MM.1S (cell line): ENCODE measurements at regions not wholly inside any gene's neighbourhood (a gene's known extent, or its start where the extent isn't known, plus 50 kb on each side); places are given as distances from the start of the nearest gene placed in this dataset.
"Not testable (repeated sequence)": the region's sequence is repeated elsewhere in the genome, so short reads cannot be mapped to it uniquely, and the experiment has no call there.

Experiments
- DNase-seq: peaks from one replicate; pipeline ENCODE4 v3.0.0-alpha.2; 2015
- H2AFZ ChIP-seq: fragments of 300-600 bp; sonication (generic); 2 replicates; pipeline ENCODE4 v1.6.0; 2016; ENCODE audit warnings: antibody characterized with exemption, low read length
- H3F3A ChIP-seq: fragments of 300-600 bp; sonication (generic); 2 replicates; pipeline ENCODE4 v1.6.1; 2016; ENCODE audit warnings: mild to moderate bottlenecking, antibody characterized with exemption, low read length, moderate library complexity, mixed read lengths; ENCODE audit not compliant: insufficient read depth
- H3K27ac ChIP-seq: fragments of 300-600 bp; sonication (generic); 2 replicates; pipeline ENCODE4 v1.5.1; 2016; ENCODE audit warnings: mild to moderate bottlenecking, low read length
- H3K27me3 ChIP-seq: fragments of 300-600 bp; sonication (generic); replicated peaks from 2 replicates; pipeline ENCODE4 v1.6.0; 2016; ENCODE audit warnings: low read length; ENCODE audit not compliant: insufficient read depth
- H3K36me3 ChIP-seq: fragments of 300-600 bp; sonication (generic); replicated peaks from 2 replicates; pipeline ENCODE4 v1.6.1; 2016; ENCODE audit warnings: mild to moderate bottlenecking, low read length, mixed read lengths; ENCODE audit not compliant: insufficient read depth
- H3K4me1 ChIP-seq: fragments of 300-600 bp; sonication (generic); 2 replicates; pipeline ENCODE4 v1.6.1; 2016; ENCODE audit warnings: low read length, mixed read lengths
- H3K4me2 ChIP-seq: fragments of 300-600 bp; sonication (generic); 2 replicates; pipeline ENCODE4 v1.6.0; 2016; ENCODE audit warnings: low read depth, low read length
- H3K4me3 ChIP-seq: fragments of 300-600 bp; sonication (generic); 2 replicates; pipeline ENCODE4 v1.5.1; 2016; ENCODE audit warnings: low read length, mixed read lengths
- H3K79me2 ChIP-seq: fragments of 300-600 bp; sonication (generic); 2 replicates; pipeline ENCODE4 v1.6.1; 2016; ENCODE audit warnings: mixed run types, low read length, mixed read lengths
- H3K9ac ChIP-seq: fragments of 300-600 bp; sonication (generic); 2 replicates; pipeline ENCODE4 v1.6.1; 2016; ENCODE audit warnings: low read length, mixed read lengths
- H3K9me2 ChIP-seq: fragments of 300-600 bp; sonication (generic); replicated peaks from 2 replicates; pipeline ENCODE4 v1.6.1; 2016; ENCODE audit warnings: mild to moderate bottlenecking, low read length, mixed read lengths; ENCODE audit not compliant: insufficient read depth
- H3K9me3 ChIP-seq: fragments of 300-600 bp; sonication (generic); replicated peaks from 2 replicates; pipeline ENCODE4 v1.6.1; 2016; ENCODE audit warnings: mild to moderate bottlenecking, low read length, mixed read lengths; ENCODE audit not compliant: insufficient read depth
- H4K20me1 ChIP-seq: fragments of 300-600 bp; sonication (generic); 2 replicates; pipeline ENCODE4 v1.6.1; 2016; ENCODE audit warnings: mild to moderate bottlenecking, low read length, moderate library complexity, mixed read lengths; ENCODE audit not compliant: insufficient read depth
- EZH2 ChIP-seq: fragments of 300-600 bp; sonication (generic); optimal IDR thresholded peaks from 2 replicates; pipeline ENCODE3; 2017; ENCODE audit warnings: low read depth, mild to moderate bottlenecking, antibody characterized with exemption, low read length, mixed read lengths
- EZH2phosphoT487 ChIP-seq: fragments of 300-600 bp; sonication (generic); IDR thresholded peaks from 2 replicates; pipeline ENCODE4 v1.6.1; 2018; ENCODE audit warnings: antibody characterized with exemption, low read length
- TF ChIP-seq, protein P1 (sequence below): fragments of 300-600 bp; sonication (generic); IDR thresholded peaks from 2 replicates; pipeline ENCODE4 v1.5.1; 2016; ENCODE audit warnings: antibody characterized with exemption, low read length, mixed read lengths

DNA sequence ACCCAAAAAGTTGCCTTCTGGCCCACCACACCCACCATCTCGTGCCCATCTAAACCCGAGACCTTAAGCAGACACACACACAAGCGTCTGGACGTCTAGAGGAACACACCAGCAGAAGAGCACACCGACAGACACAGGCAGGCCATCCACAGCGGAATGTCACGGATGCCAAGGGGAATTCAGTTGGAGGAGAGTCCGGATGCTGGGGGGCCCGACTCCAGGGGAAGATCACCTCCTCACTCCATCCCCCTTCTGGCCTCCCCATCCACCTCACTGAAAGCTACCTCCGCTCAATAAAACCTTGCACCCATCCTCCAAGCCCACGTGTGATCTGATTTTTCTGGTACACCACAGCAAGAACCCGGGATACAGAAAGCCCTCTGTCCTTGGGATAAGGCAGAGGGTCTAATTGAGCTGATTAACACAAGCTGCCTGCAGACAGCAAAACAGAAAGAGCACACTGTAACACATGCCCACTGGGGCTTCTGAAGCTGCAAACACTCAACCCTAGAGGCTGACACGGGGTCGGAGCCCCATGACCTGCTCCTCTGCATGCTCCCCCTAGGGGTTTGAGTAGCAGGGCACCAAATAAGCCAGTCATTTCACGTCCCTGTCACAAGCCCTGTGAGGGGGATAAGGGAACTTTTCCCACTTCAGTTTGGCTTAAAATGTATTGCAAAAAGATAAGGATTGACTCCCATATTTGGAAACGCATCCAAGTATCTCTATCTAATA is 339.6 kb upstream of the PCDH10 start:
- no peak for DNase-seq
- H3K9ac ChIP-seq = no peak overlapping the region
- no peaks in the 10 kb centered on the region for H3K36me3 ChIP-seq
- TF ChIP-seq EZH2phosphoT487 = no peak
- TF ChIP-seq, protein P1, sequence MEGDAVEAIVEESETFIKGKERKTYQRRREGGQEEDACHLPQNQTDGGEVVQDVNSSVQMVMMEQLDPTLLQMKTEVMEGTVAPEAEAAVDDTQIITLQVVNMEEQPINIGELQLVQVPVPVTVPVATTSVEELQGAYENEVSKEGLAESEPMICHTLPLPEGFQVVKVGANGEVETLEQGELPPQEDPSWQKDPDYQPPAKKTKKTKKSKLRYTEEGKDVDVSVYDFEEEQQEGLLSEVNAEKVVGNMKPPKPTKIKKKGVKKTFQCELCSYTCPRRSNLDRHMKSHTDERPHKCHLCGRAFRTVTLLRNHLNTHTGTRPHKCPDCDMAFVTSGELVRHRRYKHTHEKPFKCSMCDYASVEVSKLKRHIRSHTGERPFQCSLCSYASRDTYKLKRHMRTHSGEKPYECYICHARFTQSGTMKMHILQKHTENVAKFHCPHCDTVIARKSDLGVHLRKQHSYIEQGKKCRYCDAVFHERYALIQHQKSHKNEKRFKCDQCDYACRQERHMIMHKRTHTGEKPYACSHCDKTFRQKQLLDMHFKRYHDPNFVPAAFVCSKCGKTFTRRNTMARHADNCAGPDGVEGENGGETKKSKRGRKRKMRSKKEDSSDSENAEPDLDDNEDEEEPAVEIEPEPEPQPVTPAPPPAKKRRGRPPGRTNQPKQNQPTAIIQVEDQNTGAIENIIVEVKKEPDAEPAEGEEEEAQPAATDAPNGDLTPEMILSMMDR = no peak
- TF ChIP-seq EZH2 = no peak
- H3K4me2 ChIP-seq = no peak overlapping the region
- H3K27me3 ChIP-seq = no peaks in the 10 kb centered on the region
- H3K9me2 ChIP-seq = no peaks in the 10 kb centered on the region
- no peaks in the 10 kb centered on the region for H3K4me1 ChIP-seq
- no peaks in the 10 kb centered on the region for H3K79me2 ChIP-seq
- no peaks in the 10 kb centered on the region for H3K9me3 ChIP-seq
- no peak overlapping the region for H3K27ac ChIP-seq
- no peaks in the 10 kb centered on the region for H4K20me1 ChIP-seq
- no peaks in the 10 kb centered on the region for H3F3A ChIP-seq
- H2AFZ ChIP-seq = no peak overlapping the region
- H3K4me3 ChIP-seq = no peak overlapping the region

DNA sequence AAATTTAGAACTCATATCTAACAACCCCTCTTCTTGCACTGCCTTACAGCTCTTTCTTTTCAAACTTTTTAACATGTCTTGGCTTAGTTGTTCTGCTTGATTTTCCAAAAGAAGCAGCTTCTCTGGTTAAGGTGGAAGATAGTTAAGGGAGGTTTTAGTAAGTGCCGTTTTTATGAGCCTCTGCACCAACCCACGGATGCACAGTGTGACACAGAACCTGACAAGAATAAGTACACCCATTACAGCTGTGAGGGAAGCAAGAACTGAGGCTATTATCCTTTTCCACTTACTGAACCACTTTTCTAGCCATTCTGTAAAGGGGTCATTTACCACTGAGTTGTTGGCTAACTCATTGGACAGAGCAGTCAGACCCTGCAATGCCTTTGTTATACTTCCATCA is 336.0 kb upstream of the PCDH10 start:
- not testable (repeated sequence) for H3K9ac ChIP-seq, H3K27ac ChIP-seq, H3K4me3 ChIP-seq, H3K4me2 ChIP-seq, H3K4me1 ChIP-seq, H3K9me2 ChIP-seq, H2AFZ ChIP-seq, H3K27me3 ChIP-seq, H3K79me2 ChIP-seq, H4K20me1 ChIP-seq, H3F3A ChIP-seq, H3K36me3 ChIP-seq, H3K9me3 ChIP-seq, DNase-seq

DNA sequence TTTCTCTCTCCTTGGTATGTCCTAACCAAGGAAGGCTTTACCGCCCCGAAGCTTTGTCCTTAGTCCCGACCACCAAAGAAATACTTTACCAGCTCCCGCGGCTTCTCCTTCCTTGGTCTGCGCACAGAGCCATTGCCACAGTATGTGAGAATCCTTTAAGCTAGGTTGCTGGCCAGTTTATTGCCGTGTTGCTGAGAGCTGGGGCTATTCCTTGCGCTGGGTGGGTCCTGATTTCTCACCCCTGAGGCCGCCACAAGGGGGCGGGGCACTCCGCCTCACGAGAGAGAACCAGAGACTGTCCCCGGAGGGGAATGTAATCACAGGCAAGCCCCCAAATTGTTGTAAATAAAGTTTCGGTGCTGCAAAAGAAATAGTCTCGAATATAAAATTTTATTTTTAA is 331.0 kb upstream of the PCDH10 start:
- H3F3A ChIP-seq = no peaks in the 10 kb centered on the region
- H3K4me1 ChIP-seq = no peaks in the 10 kb centered on the region
- no peak for DNase-seq

DNA sequence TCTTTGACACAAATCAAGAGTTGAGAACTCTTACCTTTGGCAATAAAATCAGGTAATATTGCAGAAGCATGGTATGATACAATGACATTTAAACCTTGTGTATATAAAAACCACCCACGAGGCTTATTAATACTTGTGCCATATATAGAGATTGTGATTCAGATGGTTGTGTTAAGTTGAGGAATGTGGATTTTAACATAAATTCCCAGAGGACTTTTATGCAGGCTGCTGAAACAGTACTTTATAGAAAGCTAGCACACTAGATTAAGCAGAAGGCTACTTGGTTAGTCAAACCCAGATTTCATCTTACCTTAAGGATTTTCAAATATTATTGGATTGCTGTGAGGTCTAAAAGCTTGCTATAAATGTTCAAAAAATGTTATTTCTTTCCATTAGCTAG is 325.7 kb upstream of the PCDH10 start:
- H2AFZ ChIP-seq = no peak overlapping the region
- H3F3A ChIP-seq = no peaks in the 10 kb centered on the region

More for the DNA sequence above, 331.0 kb upstream of the PCDH10 start:
- no peaks in the 10 kb centered on the region for H3K27me3 ChIP-seq
- H2AFZ ChIP-seq = no peak overlapping the region
- no peak overlapping the region for H3K9ac ChIP-seq
- no peaks in the 10 kb centered on the region for H3K9me3 ChIP-seq
- no peaks in the 10 kb centered on the region for H3K36me3 ChIP-seq
- no peaks in the 10 kb centered on the region for H3K79me2 ChIP-seq
- no peak overlapping the region for H3K4me2 ChIP-seq
- no peak overlapping the region for H3K4me3 ChIP-seq
- no peaks in the 10 kb centered on the region for H4K20me1 ChIP-seq
- H3K27ac ChIP-seq = no peak overlapping the region
- TF ChIP-seq, protein P1 = no peak
- no peak for TF ChIP-seq EZH2
- TF ChIP-seq EZH2phosphoT487 = no peak
- no peaks in the 10 kb centered on the region for H3K9me2 ChIP-seq

More for the DNA sequence above, 325.7 kb upstream of the PCDH10 start:
- no peak for DNase-seq
- H3K4me1 ChIP-seq = no peaks in the 10 kb centered on the region
- no peaks in the 10 kb centered on the region for H3K27me3 ChIP-seq
- no peaks in the 10 kb centered on the region for H3K36me3 ChIP-seq
- TF ChIP-seq EZH2 = no peak
- H3K9me3 ChIP-seq = no peaks in the 10 kb centered on the region
- no peak overlapping the region for H3K9ac ChIP-seq
- H3K27ac ChIP-seq = no peak overlapping the region
- no peaks in the 10 kb centered on the region for H3K9me2 ChIP-seq
- no peak overlapping the region for H3K4me2 ChIP-seq
- no peaks in the 10 kb centered on the region for H4K20me1 ChIP-seq
- H3K79me2 ChIP-seq = no peaks in the 10 kb centered on the region
- H3K4me3 ChIP-seq = no peak overlapping the region
